ENCODE measurements at regions not wholly inside any gene's neighbourhood (a gene's known extent, or its start where the extent isn't known, plus 50 kb on each side); places are given as distances from the start of the nearest gene placed in this dataset.
A peak's percentile ranks its signal among the peaks of the same experiment; 100 is the strongest.

DNA sequence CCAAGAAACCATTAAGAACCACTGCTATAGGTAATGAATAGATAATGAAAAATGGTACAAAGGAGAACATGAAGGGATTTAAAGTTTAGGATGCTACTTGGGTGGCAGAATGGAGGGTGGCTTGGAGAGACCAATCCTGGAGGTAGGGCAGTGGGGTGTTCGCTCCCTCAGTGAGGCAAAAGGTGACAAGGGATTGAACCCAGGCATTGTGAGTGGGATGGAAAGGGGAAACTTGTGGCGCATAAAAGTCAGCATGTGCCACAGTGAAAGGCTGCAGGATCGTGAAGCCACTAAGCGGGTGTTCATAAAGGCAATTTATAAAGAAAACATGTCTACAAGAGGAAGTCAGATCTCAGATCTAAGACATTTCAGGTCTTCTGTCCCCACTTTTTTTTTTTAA lies 76.7 kb upstream of the SLC38A2 start:
- no peaks in the 10 kb centered on the region for H4K20me1 ChIP-seq (replicated peaks; ENCODE audit: control insufficient read depth, extremely low read depth, insufficient read depth, low read length)
- intact Hi-C loops (cut with micrococcal nuclease) (loop anchor here (5.0 kb wide), 2 partner anchors 113 to 213 kb away; no protein-coding TSS in a partner anchor), dilution Hi-C loops (cut with MboI; ENCODE audit: extremely low pct_ligation_motif_present, low sequenced_read_pairs) (no loop called here)
- H3K4me1 ChIP-seq (ENCODE audit: control insufficient read depth, extremely low read depth, insufficient read depth, low read length): peaks cover 74% of the 10 kb centered on the region
- no peaks in the 10 kb centered on the region for H3K9me3 ChIP-seq (replicated peaks; ENCODE audit: control insufficient read depth, insufficient read depth, low read length)
- no peak for FAIRE-seq
- H3K4me3 ChIP-seq (replicated peaks in 1 of 3; ENCODE audit: insufficient read depth in 1 of 3, low read depth in 1 of 3, low read length in 3 of 3): no peak overlapping the region
- ChIA-PET CTCF (interaction anchor here (1.5 kb wide), 1 partner anchor 212 kb away, joined by 6 read pairs; no protein-coding TSS in a partner anchor), POLR2A (interaction anchor here (0.6 kb wide), 1 partner anchor 84 kb away, joined by 3 read pairs; no protein-coding TSS in a partner anchor)
- peak overlapping the region; percentile 48 for H3K4me2 ChIP-seq (ENCODE audit: insufficient read depth, low read length)
- TF ChIP-seq FOS (IDR thresholded peaks at IDR 0.05; ENCODE audit: borderline replicate concordance, insufficient read depth, low read length) (no peak), GATA2 (IDR thresholded peaks at IDR 0.05; ENCODE audit: insufficient read depth, insufficient read length, low read depth, low read length) (no peak)
- H3K79me2 ChIP-seq (ENCODE audit: control insufficient read depth, insufficient read depth, low read length): no peaks in the 10 kb centered on the region
- H3K36me3 ChIP-seq (ENCODE audit: control insufficient read depth in 2 of 2, extremely low read depth in 1 of 2, insufficient read depth in 2 of 2, low read length in 2 of 2): no peaks in the 10 kb centered on the region
- DNase-seq (ENCODE audit: low read depth, low spot score): no peak
- no peaks in the 10 kb centered on the region for H3K9me1 ChIP-seq (replicated peaks; ENCODE audit: control insufficient read depth, extremely low read depth, insufficient read depth, low read length)
- no TSS peak for BruUV-seq (replicated peaks)
- no peak overlapping the region for H2AFZ ChIP-seq (ENCODE audit: low read depth, low read length)
- H3K27ac ChIP-seq (ENCODE audit: insufficient read depth, low read depth, low read length): peak overlapping the region; percentile 84
- H3K9ac ChIP-seq (replicated peaks; ENCODE audit: extremely low read depth, insufficient read depth, low read length): no peak overlapping the region
- H3K27me3 ChIP-seq (ENCODE audit: control insufficient read depth in 2 of 2, insufficient read depth in 2 of 2, low read length in 2 of 2): no peaks in the 10 kb centered on the region

DNA sequence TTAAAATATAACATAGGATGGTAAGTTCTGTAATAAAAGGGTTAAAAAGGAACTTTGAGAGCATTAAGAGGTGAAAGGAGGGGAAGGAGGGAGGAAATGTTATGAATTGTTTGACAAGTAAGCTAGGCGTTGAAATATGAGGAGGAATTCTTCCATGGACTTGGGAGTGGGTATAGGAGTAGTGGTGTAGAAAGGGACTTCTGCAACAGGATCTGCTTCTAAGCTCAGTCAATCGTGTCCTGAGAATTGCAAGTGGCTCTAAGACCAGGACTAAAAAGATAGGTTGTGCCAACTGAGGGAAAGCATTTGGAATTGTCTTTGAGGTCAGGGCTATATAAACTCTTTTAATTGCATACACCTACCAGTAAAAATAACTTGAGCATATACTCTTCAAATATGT lies 74.1 kb upstream of the SLC38A2 start:
- peaks cover 83% of the 10 kb centered on the region for H3K4me1 ChIP-seq (ENCODE audit: control insufficient read depth, extremely low read depth, insufficient read depth, low read length)
- peak overlapping the region; percentile 4 for H2AFZ ChIP-seq (ENCODE audit: low read depth, low read length)
- peak overlapping the region; percentile 86 for H3K4me2 ChIP-seq (ENCODE audit: insufficient read depth, low read length)
- no peaks in the 10 kb centered on the region for H3K9me3 ChIP-seq (replicated peaks; ENCODE audit: control insufficient read depth, insufficient read depth, low read length)
- H3K9me1 ChIP-seq (replicated peaks; ENCODE audit: control insufficient read depth, extremely low read depth, insufficient read depth, low read length): no peaks in the 10 kb centered on the region
- H3K4me3 ChIP-seq (replicated peaks in 1 of 3; ENCODE audit: insufficient read depth in 1 of 3, low read depth in 1 of 3, low read length in 3 of 3): no peak overlapping the region
- H3K27ac ChIP-seq (ENCODE audit: insufficient read depth, low read depth, low read length): peak overlapping the region; percentile 99
- no peaks in the 10 kb centered on the region for H3K27me3 ChIP-seq (ENCODE audit: control insufficient read depth in 2 of 2, insufficient read depth in 2 of 2, low read length in 2 of 2)
- H3K36me3 ChIP-seq (ENCODE audit: control insufficient read depth in 2 of 2, extremely low read depth in 1 of 2, insufficient read depth in 2 of 2, low read length in 2 of 2): no peaks in the 10 kb centered on the region
- peak overlapping the region; percentile 77 for H3K9ac ChIP-seq (replicated peaks; ENCODE audit: extremely low read depth, insufficient read depth, low read length)
- no peaks in the 10 kb centered on the region for H3K79me2 ChIP-seq (ENCODE audit: control insufficient read depth, insufficient read depth, low read length)
- ChIA-PET POLR2A (interaction anchor here (0.7 to 0.9 kb wide), 2 partner anchors 8 to 537 kb away, joined by 3 read pairs; no protein-coding TSS in a partner anchor), CTCF (interaction anchor here (0.7 to 3.3 kb wide), 8 partner anchors 9 to 218 kb away, joined by 3 to 16 read pairs (median 3); no protein-coding TSS in a partner anchor)
- intact Hi-C loops (cut with micrococcal nuclease): loop anchor here (5.0 kb wide), 2 partner anchors 116 to 216 kb away; no protein-coding TSS in a partner anchor
- dilution Hi-C loops (cut with MboI; ENCODE audit: extremely low pct_ligation_motif_present, low sequenced_read_pairs): no loop called here
- FAIRE-seq (peak; percentile 47), DNase-seq (ENCODE audit: low read depth, low spot score) (peak; percentile 76)
- no peaks in the 10 kb centered on the region for H4K20me1 ChIP-seq (replicated peaks; ENCODE audit: control insufficient read depth, extremely low read depth, insufficient read depth, low read length)
- no TSS peak for BruUV-seq (replicated peaks)
- TF ChIP-seq, protein P1, sequence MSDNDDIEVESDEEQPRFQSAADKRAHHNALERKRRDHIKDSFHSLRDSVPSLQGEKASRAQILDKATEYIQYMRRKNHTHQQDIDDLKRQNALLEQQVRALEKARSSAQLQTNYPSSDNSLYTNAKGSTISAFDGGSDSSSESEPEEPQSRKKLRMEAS (IDR thresholded peaks at IDR 0.05; ENCODE audit: insufficient read depth, insufficient read length): no peak
- peak; percentile 20 for TF ChIP-seq POLR2AphosphoS5 (IDR thresholded peaks at IDR 0.05; ENCODE audit: insufficient read depth, low read depth, low read length)

Measured in endothelial cell of umbilical vein (primary cell).